Endodermal cell (in vitro differentiated cells): ENCODE measurements at regions not wholly inside any gene's neighbourhood (a gene's known extent, or its start where the extent isn't known, plus 50 kb on each side); places are given as distances from the start of the nearest gene placed in this dataset.
A peak's percentile ranks its signal among the peaks of the same experiment; 100 is the strongest.

Source experiments
- DNase-seq: peaks from one replicate; pipeline ENCODE4 v3.0.0-alpha.2; 2017
- H3K27ac ChIP-seq: 2 replicates; pipeline ENCODE4 v1.5.1; 2013; ENCODE audit warnings: mild to moderate bottlenecking, low read depth, low read length, moderate library complexity
- H3K27me3 ChIP-seq: 2 replicates; pipeline ENCODE4 v1.6.1; 2013; ENCODE audit warnings: mild to moderate bottlenecking, low read length, moderate library complexity; ENCODE audit not compliant: insufficient read depth, control insufficient read depth, poor library complexity, severe bottlenecking
- H3K36me3 ChIP-seq: 2 replicates; pipeline ENCODE4 v1.7.0; 2013; ENCODE audit warnings: mild to moderate bottlenecking, low read length, moderate library complexity; ENCODE audit not compliant: control insufficient read depth, insufficient read depth
- H3K4me1 ChIP-seq: one replicate; pipeline ENCODE4 v1.7.0; 2013; ENCODE audit warnings: low read length; ENCODE audit not compliant: control insufficient read depth, insufficient read depth
- H3K4me3 ChIP-seq: 2 replicates; pipeline ENCODE4 v1.5.1; 2013; ENCODE audit warnings: mild to moderate bottlenecking, low read length, moderate library complexity
- H3K9ac ChIP-seq: 2 replicates; pipeline ENCODE4 v1.6.1; 2013; ENCODE audit warnings: mild to moderate bottlenecking, low read length, moderate library complexity; ENCODE audit not compliant: poor library complexity, severe bottlenecking; ENCODE audit errors: extremely low read depth
- H3K9me3 ChIP-seq: 2 replicates; pipeline ENCODE4 v1.6.1; 2013; ENCODE audit warnings: mild to moderate bottlenecking, low read length, moderate library complexity; ENCODE audit not compliant: control insufficient read depth
- H3K27ac Mint-ChIP-seq: 2 replicates; pipeline ENCODE4 v1.8.0; 2020; ENCODE audit warnings: mixed read lengths
- H3K27me3 Mint-ChIP-seq: 2 replicates; pipeline ENCODE4 v1.8.0; 2021; ENCODE audit warnings: mild to moderate bottlenecking, mixed read lengths; ENCODE audit not compliant: insufficient read depth
- H3K36me3 Mint-ChIP-seq: 2 replicates; pipeline ENCODE4 v1.8.0; 2020; ENCODE audit warnings: low read depth, mixed read lengths
- H3K4me1 Mint-ChIP-seq: 2 replicates; pipeline ENCODE4 v1.8.0; 2020; ENCODE audit warnings: mixed read lengths
- H3K4me3 Mint-ChIP-seq: 2 replicates; pipeline ENCODE4 v1.8.0; 2020; ENCODE audit warnings: mild to moderate bottlenecking, moderate library complexity, mixed read lengths
- H3K9me3 Mint-ChIP-seq: 2 replicates; pipeline ENCODE4 v1.8.0; 2020; ENCODE audit warnings: mild to moderate bottlenecking, mixed read lengths
- whole genome bisulfite sequencing, 2 experiments: methylation state at CpG; one replicate each; pipeline versions ENCODE4 v1.1.5 to v1.1.7; 2013; ENCODE audit warnings: missing lambda C conversion rate in 2 of 2, mixed read lengths in 1 of 2; ENCODE audit not compliant: insufficient coverage in 1 of 2, insufficient read length in 1 of 2; 5-methylcytosine and 5-hydroxymethylcytosine counted together
- TF ChIP-seq, protein P1 (sequence below): fragments of 200-600 bp; sonication (generic); conservative IDR thresholded peaks from 2 replicates; pipeline ENCODE4 v1.5.0; 2021; ENCODE audit warnings: antibody characterized with exemption, mild to moderate bottlenecking

DNA sequence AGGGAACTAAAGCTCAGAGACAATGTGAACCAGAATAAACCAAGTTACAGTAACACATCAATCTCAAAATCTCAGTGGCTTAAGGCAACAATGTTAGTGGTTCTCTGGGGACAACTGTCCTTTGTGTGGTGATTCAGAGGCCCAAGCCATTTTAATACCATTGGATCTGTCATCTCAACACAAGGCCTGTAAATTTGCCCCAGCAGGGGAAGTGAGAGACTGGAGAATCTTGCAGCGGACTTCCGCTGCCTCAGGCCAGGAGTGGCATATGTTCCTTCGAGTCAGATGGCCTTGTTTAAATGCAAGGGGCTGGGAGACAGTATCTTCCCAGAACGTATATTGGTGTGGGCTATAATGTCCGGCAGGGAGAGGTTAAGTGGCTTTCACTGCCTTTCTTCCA is 126.0 kb downstream of the CD83 start:
- TF ChIP-seq, protein P1, sequence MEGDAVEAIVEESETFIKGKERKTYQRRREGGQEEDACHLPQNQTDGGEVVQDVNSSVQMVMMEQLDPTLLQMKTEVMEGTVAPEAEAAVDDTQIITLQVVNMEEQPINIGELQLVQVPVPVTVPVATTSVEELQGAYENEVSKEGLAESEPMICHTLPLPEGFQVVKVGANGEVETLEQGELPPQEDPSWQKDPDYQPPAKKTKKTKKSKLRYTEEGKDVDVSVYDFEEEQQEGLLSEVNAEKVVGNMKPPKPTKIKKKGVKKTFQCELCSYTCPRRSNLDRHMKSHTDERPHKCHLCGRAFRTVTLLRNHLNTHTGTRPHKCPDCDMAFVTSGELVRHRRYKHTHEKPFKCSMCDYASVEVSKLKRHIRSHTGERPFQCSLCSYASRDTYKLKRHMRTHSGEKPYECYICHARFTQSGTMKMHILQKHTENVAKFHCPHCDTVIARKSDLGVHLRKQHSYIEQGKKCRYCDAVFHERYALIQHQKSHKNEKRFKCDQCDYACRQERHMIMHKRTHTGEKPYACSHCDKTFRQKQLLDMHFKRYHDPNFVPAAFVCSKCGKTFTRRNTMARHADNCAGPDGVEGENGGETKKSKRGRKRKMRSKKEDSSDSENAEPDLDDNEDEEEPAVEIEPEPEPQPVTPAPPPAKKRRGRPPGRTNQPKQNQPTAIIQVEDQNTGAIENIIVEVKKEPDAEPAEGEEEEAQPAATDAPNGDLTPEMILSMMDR = peak; percentile 21
- no peaks in the 10 kb centered on the region for H3K27me3 Mint-ChIP-seq
- H3K36me3 Mint-ChIP-seq = no peaks in the 10 kb centered on the region
- no peak overlapping the region for H3K4me3 Mint-ChIP-seq
- Histone ChIP-seq H3K4me1 (peaks cover 2% of the 10 kb centered on the region), H3K27ac (no peak overlapping the region), H3K9me3 (peaks cover 25% of the 10 kb centered on the region), H3K9ac (no peak overlapping the region), H3K36me3 (no peaks in the 10 kb centered on the region), H3K27me3 (no peaks in the 10 kb centered on the region), H3K4me3 (no peak overlapping the region)
- peaks cover 21% of the 10 kb centered on the region for H3K4me1 Mint-ChIP-seq
- no peak overlapping the region for H3K27ac Mint-ChIP-seq
- WGBS, 2 experiments = 77 to 100% methylated on average over 1 to 5 of the region's 5 CpGs
- peak; percentile 74 for DNase-seq
- peaks cover 17% of the 10 kb centered on the region for H3K9me3 Mint-ChIP-seq

DNA sequence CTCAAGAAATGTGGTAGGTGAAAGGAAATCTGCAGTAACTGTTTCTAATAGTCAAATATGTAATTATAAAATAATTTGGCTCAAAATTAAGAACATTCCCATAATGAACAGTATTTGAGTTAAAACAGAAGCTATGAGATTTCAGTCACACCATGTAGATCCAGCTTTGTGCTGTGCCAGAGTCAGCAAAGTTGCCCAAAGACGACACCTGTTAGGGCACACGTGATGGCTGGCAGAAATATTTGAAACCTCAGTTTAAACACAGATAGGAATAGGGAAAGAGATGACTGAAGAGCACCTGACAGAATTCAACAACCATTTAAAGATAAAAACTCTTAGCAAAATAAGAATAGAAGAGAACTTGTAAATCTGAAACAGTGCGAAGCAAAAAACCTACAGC is 129.3 kb downstream of the CD83 start:
- Mint-ChIP-seq H3K36me3 (no peaks in the 10 kb centered on the region), H3K4me3 (no peak overlapping the region), H3K4me1 (peaks cover 22% of the 10 kb centered on the region), H3K27ac (no peak overlapping the region), H3K27me3 (no peaks in the 10 kb centered on the region), H3K9me3 (peaks cover 12% of the 10 kb centered on the region)
- no peaks in the 10 kb centered on the region for H3K36me3 ChIP-seq
- no peak overlapping the region for H3K9ac ChIP-seq
- TF ChIP-seq, protein P1 = no peak
- H3K4me1 ChIP-seq = peaks cover 2% of the 10 kb centered on the region
- H3K27ac ChIP-seq = no peak overlapping the region
- H3K9me3 ChIP-seq = peaks cover 8% of the 10 kb centered on the region
- no peak for DNase-seq
- WGBS, 2 experiments = 90 to 94% methylated on average over 2 to 3 of the region's 3 CpGs
- H3K27me3 ChIP-seq = no peaks in the 10 kb centered on the region
- H3K4me3 ChIP-seq = no peak overlapping the region

DNA sequence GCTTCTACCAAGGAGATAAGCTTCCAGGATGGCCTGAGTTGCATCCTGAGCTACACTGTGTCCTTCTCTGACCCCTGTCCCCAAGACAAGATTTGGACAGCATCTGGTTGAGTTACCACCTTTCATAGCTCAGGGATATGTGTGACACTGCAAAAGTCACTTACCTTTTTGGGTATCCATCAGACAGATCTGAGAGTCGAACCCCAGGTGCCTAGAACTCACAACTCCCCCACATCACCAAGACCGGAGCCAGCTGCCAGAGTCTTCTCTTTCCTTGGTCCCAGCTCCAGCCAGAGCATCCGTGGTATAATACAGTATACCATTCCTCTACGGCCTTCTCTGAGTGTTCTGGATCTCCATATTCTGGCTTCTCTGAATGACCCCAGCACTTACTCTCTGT is 133.0 kb downstream of the CD83 start:
- Mint-ChIP-seq H3K36me3 (no peaks in the 10 kb centered on the region), H3K27ac (no peak overlapping the region), H3K9me3 (no peaks in the 10 kb centered on the region), H3K4me1 (peaks cover 12% of the 10 kb centered on the region), H3K4me3 (no peak overlapping the region), H3K27me3 (peaks cover 11% of the 10 kb centered on the region)
- H3K9me3 ChIP-seq = no peaks in the 10 kb centered on the region
- no peak overlapping the region for H3K27ac ChIP-seq
- TF ChIP-seq, protein P1 = no peak
- H3K4me1 ChIP-seq = no peaks in the 10 kb centered on the region
- no peak for DNase-seq
- no peak overlapping the region for H3K9ac ChIP-seq
- WGBS, 2 experiments = 94 to 100% methylated on average over 1 to 4 of the region's 4 CpGs
- H3K36me3 ChIP-seq = no peaks in the 10 kb centered on the region
- H3K27me3 ChIP-seq = peaks cover 6% of the 10 kb centered on the region
- no peak overlapping the region for H3K4me3 ChIP-seq
